ENCODE measurements at regions not wholly inside any gene's neighbourhood (a gene's known extent, or its start where the extent isn't known, plus 50 kb on each side); places are given as distances from the start of the nearest gene placed in this dataset.

GRCh38 chr19:30207357-30207756 lies 164.8 kb upstream of the ZNF536 start:
- Histone ChIP-seq H3K9me2 (no peaks in the 10 kb centered on the region), H3K4me2 (no peak overlapping the region), H3K36me3 (replicated peaks in 1 of 2; ENCODE audit: control insufficient read depth in 1 of 2, insufficient read depth in 2 of 2, low read length in 1 of 2) (no peaks in the 10 kb centered on the region), H3K9me3 (no peaks in the 10 kb centered on the region), H3K9ac (no peak overlapping the region), H3K79me2 (ENCODE audit: insufficient read depth) (no peaks in the 10 kb centered on the region), H3K4me3 (ENCODE audit: low read depth in 2 of 2, low read length in 1 of 2) (no peak overlapping the region), H2AFZ (ENCODE audit: low read depth) (no peak overlapping the region), H3K27ac (ENCODE audit: low read depth in 2 of 2, low read length in 1 of 2) (no peak overlapping the region), H3K4me1 (ENCODE audit: control insufficient read depth in 1 of 2, insufficient read depth in 2 of 2, low read depth in 1 of 2, low read length in 1 of 2) (no peaks in the 10 kb centered on the region; a peak in 1 of 4 replicates), H3F3A (replicated peaks; ENCODE audit: insufficient read depth) (no peaks in the 10 kb centered on the region), H4K20me1 (ENCODE audit: insufficient read depth) (no peaks in the 10 kb centered on the region), H3K27me3 (ENCODE audit: insufficient read depth) (no peaks in the 10 kb centered on the region)
- TF ChIP-seq TCF12 (IDR thresholded peaks at IDR 0.05) (no peak), YY1 (IDR thresholded peaks at IDR 0.05; ENCODE audit: low read depth) (no peak), TEAD4 (IDR thresholded peaks at IDR 0.05; ENCODE audit: borderline replicate concordance, insufficient read depth) (no peak), GATA2 (CRISPR knock-in tag; IDR thresholded peaks at IDR 0.05) (no peak), POLR2AphosphoS5 (IDR thresholded peaks at IDR 0.05; ENCODE audit: low read depth, low read length) (no peak), SIN3A (IDR thresholded peaks at IDR 0.05; ENCODE audit: borderline replicate concordance, low read depth, low read length) (no peak)
- TF ChIP-seq, protein P1, sequence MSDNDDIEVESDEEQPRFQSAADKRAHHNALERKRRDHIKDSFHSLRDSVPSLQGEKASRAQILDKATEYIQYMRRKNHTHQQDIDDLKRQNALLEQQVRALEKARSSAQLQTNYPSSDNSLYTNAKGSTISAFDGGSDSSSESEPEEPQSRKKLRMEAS (IDR thresholded peaks at IDR 0.05; ENCODE audit: low read depth), result no peak
- TF ChIP-seq, protein P2, sequence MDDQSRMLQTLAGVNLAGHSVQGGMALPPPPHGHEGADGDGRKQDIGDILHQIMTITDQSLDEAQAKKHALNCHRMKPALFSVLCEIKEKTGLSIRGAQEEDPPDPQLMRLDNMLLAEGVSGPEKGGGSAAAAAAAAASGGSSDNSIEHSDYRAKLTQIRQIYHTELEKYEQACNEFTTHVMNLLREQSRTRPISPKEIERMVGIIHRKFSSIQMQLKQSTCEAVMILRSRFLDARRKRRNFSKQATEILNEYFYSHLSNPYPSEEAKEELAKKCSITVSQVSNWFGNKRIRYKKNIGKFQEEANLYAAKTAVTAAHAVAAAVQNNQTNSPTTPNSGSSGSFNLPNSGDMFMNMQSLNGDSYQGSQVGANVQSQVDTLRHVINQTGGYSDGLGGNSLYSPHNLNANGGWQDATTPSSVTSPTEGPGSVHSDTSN (IDR thresholded peaks at IDR 0.05), result no peak
- TF ChIP-seq, protein P3, sequence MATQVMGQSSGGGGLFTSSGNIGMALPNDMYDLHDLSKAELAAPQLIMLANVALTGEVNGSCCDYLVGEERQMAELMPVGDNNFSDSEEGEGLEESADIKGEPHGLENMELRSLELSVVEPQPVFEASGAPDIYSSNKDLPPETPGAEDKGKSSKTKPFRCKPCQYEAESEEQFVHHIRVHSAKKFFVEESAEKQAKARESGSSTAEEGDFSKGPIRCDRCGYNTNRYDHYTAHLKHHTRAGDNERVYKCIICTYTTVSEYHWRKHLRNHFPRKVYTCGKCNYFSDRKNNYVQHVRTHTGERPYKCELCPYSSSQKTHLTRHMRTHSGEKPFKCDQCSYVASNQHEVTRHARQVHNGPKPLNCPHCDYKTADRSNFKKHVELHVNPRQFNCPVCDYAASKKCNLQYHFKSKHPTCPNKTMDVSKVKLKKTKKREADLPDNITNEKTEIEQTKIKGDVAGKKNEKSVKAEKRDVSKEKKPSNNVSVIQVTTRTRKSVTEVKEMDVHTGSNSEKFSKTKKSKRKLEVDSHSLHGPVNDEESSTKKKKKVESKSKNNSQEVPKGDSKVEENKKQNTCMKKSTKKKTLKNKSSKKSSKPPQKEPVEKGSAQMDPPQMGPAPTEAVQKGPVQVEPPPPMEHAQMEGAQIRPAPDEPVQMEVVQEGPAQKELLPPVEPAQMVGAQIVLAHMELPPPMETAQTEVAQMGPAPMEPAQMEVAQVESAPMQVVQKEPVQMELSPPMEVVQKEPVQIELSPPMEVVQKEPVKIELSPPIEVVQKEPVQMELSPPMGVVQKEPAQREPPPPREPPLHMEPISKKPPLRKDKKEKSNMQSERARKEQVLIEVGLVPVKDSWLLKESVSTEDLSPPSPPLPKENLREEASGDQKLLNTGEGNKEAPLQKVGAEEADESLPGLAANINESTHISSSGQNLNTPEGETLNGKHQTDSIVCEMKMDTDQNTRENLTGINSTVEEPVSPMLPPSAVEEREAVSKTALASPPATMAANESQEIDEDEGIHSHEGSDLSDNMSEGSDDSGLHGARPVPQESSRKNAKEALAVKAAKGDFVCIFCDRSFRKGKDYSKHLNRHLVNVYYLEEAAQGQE (IDR thresholded peaks at IDR 0.05; ENCODE audit: low read depth, low read length), result no peak
- WGBS (ENCODE audit: low lambda C conversion rate), result 27% methylated on average over 6 of the region's 6 CpGs
- DNase-seq, result no peak
- POLR2A ChIA-PET, result no interaction called here
- CTCF ChIA-PET, result no interaction called here

GRCh38 chr19:30208436-30209060 lies 163.6 kb upstream of the ZNF536 start:
- Histone ChIP-seq H4K20me1 (ENCODE audit: insufficient read depth) (no peaks in the 10 kb centered on the region), H3K9ac (no peak overlapping the region), H3K36me3 (replicated peaks in 1 of 2; ENCODE audit: control insufficient read depth in 1 of 2, insufficient read depth in 2 of 2, low read length in 1 of 2) (no peaks in the 10 kb centered on the region), H3K4me2 (no peak overlapping the region), H3K4me1 (ENCODE audit: control insufficient read depth in 1 of 2, insufficient read depth in 2 of 2, low read depth in 1 of 2, low read length in 1 of 2) (no peaks in the 10 kb centered on the region; a peak in 1 of 4 replicates), H3F3A (replicated peaks; ENCODE audit: insufficient read depth) (no peaks in the 10 kb centered on the region), H3K27ac (ENCODE audit: low read depth in 2 of 2, low read length in 1 of 2) (no peak overlapping the region), H3K9me3 (no peaks in the 10 kb centered on the region), H3K4me3 (ENCODE audit: low read depth in 2 of 2, low read length in 1 of 2) (no peak overlapping the region), H2AFZ (ENCODE audit: low read depth) (no peak overlapping the region), H3K27me3 (ENCODE audit: insufficient read depth) (no peaks in the 10 kb centered on the region), H3K9me2 (no peaks in the 10 kb centered on the region), H3K79me2 (ENCODE audit: insufficient read depth) (no peaks in the 10 kb centered on the region)
- CTCF ChIA-PET, result interaction anchor here (1.0 to 1.3 kb wide), 2 partner anchors 85 to 457 kb away, joined by 3 read pairs; no protein-coding TSS in a partner anchor
- POLR2A ChIA-PET, result interaction anchor here (0.5 to 0.9 kb wide), 2 partner anchors 50 to 266 kb away, joined by 3 read pairs; partner anchors contain the start of gene URI1
- 51% methylated on average over 16 of the region's 18 CpGs for WGBS (ENCODE audit: low lambda C conversion rate)
- DNase-seq, result no peak
- TF ChIP-seq RFX5 (IDR thresholded peaks at IDR 0.05; ENCODE audit: low read length) (no peak), GATA2 (CRISPR knock-in tag; IDR thresholded peaks at IDR 0.05) (no peak), RXRA (IDR thresholded peaks at IDR 0.05; ENCODE audit: borderline replicate concordance, low read depth) (no peak), POLR2AphosphoS5 (IDR thresholded peaks at IDR 0.05; ENCODE audit: low read depth, low read length) (no peak), FOXJ3 (CRISPR knock-in tag; IDR thresholded peaks at IDR 0.05) (no peak)
- TF ChIP-seq, protein P4, sequence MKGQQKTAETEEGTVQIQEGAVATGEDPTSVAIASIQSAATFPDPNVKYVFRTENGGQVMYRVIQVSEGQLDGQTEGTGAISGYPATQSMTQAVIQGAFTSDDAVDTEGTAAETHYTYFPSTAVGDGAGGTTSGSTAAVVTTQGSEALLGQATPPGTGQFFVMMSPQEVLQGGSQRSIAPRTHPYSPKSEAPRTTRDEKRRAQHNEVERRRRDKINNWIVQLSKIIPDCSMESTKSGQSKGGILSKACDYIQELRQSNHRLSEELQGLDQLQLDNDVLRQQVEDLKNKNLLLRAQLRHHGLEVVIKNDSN (IDR thresholded peaks at IDR 0.05; ENCODE audit: borderline replicate concordance, low read depth), result no peak
- TF ChIP-seq, protein P5, sequence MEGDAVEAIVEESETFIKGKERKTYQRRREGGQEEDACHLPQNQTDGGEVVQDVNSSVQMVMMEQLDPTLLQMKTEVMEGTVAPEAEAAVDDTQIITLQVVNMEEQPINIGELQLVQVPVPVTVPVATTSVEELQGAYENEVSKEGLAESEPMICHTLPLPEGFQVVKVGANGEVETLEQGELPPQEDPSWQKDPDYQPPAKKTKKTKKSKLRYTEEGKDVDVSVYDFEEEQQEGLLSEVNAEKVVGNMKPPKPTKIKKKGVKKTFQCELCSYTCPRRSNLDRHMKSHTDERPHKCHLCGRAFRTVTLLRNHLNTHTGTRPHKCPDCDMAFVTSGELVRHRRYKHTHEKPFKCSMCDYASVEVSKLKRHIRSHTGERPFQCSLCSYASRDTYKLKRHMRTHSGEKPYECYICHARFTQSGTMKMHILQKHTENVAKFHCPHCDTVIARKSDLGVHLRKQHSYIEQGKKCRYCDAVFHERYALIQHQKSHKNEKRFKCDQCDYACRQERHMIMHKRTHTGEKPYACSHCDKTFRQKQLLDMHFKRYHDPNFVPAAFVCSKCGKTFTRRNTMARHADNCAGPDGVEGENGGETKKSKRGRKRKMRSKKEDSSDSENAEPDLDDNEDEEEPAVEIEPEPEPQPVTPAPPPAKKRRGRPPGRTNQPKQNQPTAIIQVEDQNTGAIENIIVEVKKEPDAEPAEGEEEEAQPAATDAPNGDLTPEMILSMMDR (IDR thresholded peaks at IDR 0.05), result no peak
- TF ChIP-seq, protein P3 (IDR thresholded peaks at IDR 0.05; ENCODE audit: low read depth, low read length), result no peak

All from SK-N-SH (cell line).